ENCODE measurements at regions not wholly inside any gene's neighbourhood (a gene's known extent, or its start where the extent isn't known, plus 50 kb on each side); places are given as distances from the start of the nearest gene placed in this dataset.

- no peak for TF ChIP-seq RAD21 (IDR thresholded peaks at IDR 0.05; ENCODE audit: low read depth)
- TF ChIP-seq CEBPB (IDR thresholded peaks at IDR 0.05) = no peak
- no peak for TF ChIP-seq TEAD4 (IDR thresholded peaks at IDR 0.05)
- TF ChIP-seq USF1 (IDR thresholded peaks at IDR 0.05) = no peak
- TF ChIP-seq TCF12 (IDR thresholded peaks at IDR 0.05; ENCODE audit: low read depth) = no peak
- no peak for TF ChIP-seq REST (IDR thresholded peaks at IDR 0.05; ENCODE audit: low read depth)
- no peak for TF ChIP-seq EP300 (IDR thresholded peaks at IDR 0.05; ENCODE audit: borderline replicate concordance)
- TF ChIP-seq CREB1 (IDR thresholded peaks at IDR 0.05; ENCODE audit: low read depth) = no peak
- no peak for TF ChIP-seq EGR1 (IDR thresholded peaks at IDR 0.05)
- no peak for TF ChIP-seq TAF1 (IDR thresholded peaks at IDR 0.05; ENCODE audit: low read depth)
These were observed 88.5 kb upstream of the ZNF267 start for GRCh38 chr16:31785126-31785525.

- no peak for TF ChIP-seq USF1 (IDR thresholded peaks at IDR 0.05)
- no peak for TF ChIP-seq MAX (IDR thresholded peaks at IDR 0.05)
- no peak for TF ChIP-seq FOXM1 (IDR thresholded peaks at IDR 0.05; ENCODE audit: borderline replicate concordance, low read depth)
- TF ChIP-seq TEAD4 (IDR thresholded peaks at IDR 0.05) = no peak
- TF ChIP-seq CREB1 (IDR thresholded peaks at IDR 0.05; ENCODE audit: low read depth) = no peak
- TF ChIP-seq ZBTB7A (IDR thresholded peaks at IDR 0.05; ENCODE audit: low read depth) = no peak
- no peak for TF ChIP-seq CEBPB (IDR thresholded peaks at IDR 0.05)
- TF ChIP-seq TAF1 (IDR thresholded peaks at IDR 0.05; ENCODE audit: low read depth) = no peak
- TF ChIP-seq EGR1 (IDR thresholded peaks at IDR 0.05) = no peak
- TF ChIP-seq RAD21 (IDR thresholded peaks at IDR 0.05; ENCODE audit: low read depth) = no peak
- TF ChIP-seq TCF12 (IDR thresholded peaks at IDR 0.05; ENCODE audit: low read depth) = no peak
- TF ChIP-seq YY1 (IDR thresholded peaks at IDR 0.05; ENCODE audit: low read depth) = no peak
- TF ChIP-seq REST (IDR thresholded peaks at IDR 0.05; ENCODE audit: low read depth) = no peak
- TF ChIP-seq EP300 (IDR thresholded peaks at IDR 0.05; ENCODE audit: borderline replicate concordance) = no peak
- TF ChIP-seq NFIC (IDR thresholded peaks at IDR 0.05) = no peak
These were observed 66.5 kb upstream of the ZNF267 start for GRCh38 chr16:31807086-31807485.

DNA sequence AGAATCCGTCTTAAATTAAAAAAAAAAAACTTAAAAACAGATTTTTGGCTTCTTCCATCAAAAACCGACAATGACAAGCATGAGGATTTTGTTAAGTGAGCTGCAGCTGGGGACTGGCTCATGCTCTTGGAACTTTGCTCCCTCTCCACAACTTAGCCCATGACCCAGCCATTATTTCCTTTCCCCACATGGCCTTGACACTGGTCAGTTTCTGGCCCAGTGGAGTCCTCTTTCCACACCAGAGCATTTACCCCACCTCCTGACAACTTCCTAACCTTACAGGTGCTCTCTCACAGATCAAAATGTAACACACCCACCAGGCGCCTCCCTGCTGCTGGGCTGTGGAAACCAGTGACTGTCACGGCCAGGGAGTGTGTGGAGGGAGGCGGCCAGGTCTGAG, 62.7 kb upstream of the ZNF267 start:
- TF ChIP-seq TAF1 (IDR thresholded peaks at IDR 0.05; ENCODE audit: low read depth) = no peak
- TF ChIP-seq CEBPB (IDR thresholded peaks at IDR 0.05) = no peak
- TF ChIP-seq RAD21 (IDR thresholded peaks at IDR 0.05; ENCODE audit: low read depth) = no peak
- no peak for TF ChIP-seq TCF12 (IDR thresholded peaks at IDR 0.05; ENCODE audit: low read depth)
- TF ChIP-seq NFIC (IDR thresholded peaks at IDR 0.05) = no peak
- no peak for TF ChIP-seq ZBTB7A (IDR thresholded peaks at IDR 0.05; ENCODE audit: low read depth)
- TF ChIP-seq MAX (IDR thresholded peaks at IDR 0.05) = no peak

DNA sequence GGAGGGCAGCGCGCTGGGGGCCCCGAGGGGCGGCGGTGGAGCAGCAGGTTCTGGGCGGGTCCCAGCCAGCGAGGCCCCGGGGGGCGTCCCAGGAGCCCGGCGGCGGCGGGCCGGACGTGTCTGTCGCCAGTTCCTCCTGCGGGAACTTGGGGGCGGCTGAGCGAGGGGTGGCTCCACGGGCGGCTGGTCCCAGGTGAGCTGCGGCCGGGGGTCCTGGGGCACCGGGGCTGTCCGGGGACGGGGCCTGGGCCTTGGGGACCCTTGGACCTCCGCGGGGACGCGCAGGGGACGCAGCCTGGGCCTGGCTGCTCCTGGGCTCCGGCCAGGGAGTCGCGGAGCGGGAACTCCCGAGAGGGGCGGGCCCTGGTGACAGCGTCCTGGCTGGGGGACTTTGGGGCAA, 54.2 kb upstream of the ZNF267 start:
- no peak for TF ChIP-seq CREB1 (IDR thresholded peaks at IDR 0.05; ENCODE audit: low read depth)
- no peak for TF ChIP-seq MAX (IDR thresholded peaks at IDR 0.05)
- no peak for TF ChIP-seq EGR1 (IDR thresholded peaks at IDR 0.05)
- TF ChIP-seq TAF1 (IDR thresholded peaks at IDR 0.05; ENCODE audit: low read depth) = no peak
- no peak for TF ChIP-seq FOXM1 (IDR thresholded peaks at IDR 0.05; ENCODE audit: borderline replicate concordance, low read depth)
- TF ChIP-seq CEBPB (IDR thresholded peaks at IDR 0.05) = no peak
- no peak for TF ChIP-seq USF1 (IDR thresholded peaks at IDR 0.05)
- no peak for TF ChIP-seq EP300 (IDR thresholded peaks at IDR 0.05; ENCODE audit: borderline replicate concordance)
- TF ChIP-seq ZBTB7A (IDR thresholded peaks at IDR 0.05; ENCODE audit: low read depth) = no peak
- no peak for TF ChIP-seq NFIC (IDR thresholded peaks at IDR 0.05)
- no peak for TF ChIP-seq REST (IDR thresholded peaks at IDR 0.05; ENCODE audit: low read depth)
- no peak for TF ChIP-seq RAD21 (IDR thresholded peaks at IDR 0.05; ENCODE audit: low read depth)
- no peak for TF ChIP-seq TCF12 (IDR thresholded peaks at IDR 0.05; ENCODE audit: low read depth)
- no peak for TF ChIP-seq YY1 (IDR thresholded peaks at IDR 0.05; ENCODE audit: low read depth)
- no peak for TF ChIP-seq TEAD4 (IDR thresholded peaks at IDR 0.05)

Measured in Ishikawa (cell line).